DMS53 (cell line): ENCODE measurements at regions not wholly inside any gene's neighbourhood (a gene's known extent, or its start where the extent isn't known, plus 50 kb on each side); places are given as distances from the start of the nearest gene placed in this dataset.
A peak's percentile ranks its signal among the peaks of the same experiment; 100 is the strongest.
"Not testable (repeated sequence)": the region's sequence is repeated elsewhere in the genome, so short reads cannot be mapped to it uniquely, and the experiment has no call there.

Experiments used
- DNase-seq: peaks from one replicate; lab custom pipeline; 2025; lab: John Stamatoyannopoulos, UW

DNA sequence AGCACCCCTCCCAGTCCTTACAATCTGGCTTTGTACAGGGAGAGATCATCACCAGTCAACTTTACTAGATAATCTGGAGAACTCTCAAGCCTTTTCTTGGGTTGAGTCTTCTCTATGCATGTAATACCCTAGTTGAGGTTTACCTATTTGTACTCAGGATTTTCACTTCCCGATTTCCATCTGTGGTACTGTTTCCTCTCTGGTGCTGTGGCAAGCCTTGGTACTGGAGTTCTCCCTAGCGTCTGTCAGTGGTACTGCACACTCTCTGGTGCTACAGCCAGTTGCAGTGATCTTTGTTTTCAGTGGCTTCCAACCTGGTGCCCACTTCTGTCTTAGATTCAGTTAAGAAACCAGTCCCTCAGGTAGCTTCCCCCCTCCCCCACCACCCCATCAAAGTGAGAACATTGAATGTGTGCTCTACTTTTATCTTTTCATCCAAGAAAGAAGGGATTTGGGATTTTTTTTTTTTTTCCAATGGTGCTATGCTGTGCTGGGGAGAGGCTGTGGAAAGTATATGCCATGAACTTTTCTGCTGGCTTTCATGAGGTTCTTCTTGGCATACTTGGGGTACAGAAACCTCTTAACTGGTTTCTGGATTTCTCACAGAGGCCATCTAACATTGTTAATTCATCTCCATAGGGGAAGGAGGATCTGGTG is 69.4 kb upstream of the EVL start:
- peak; percentile 81 for DNase-seq

DNA sequence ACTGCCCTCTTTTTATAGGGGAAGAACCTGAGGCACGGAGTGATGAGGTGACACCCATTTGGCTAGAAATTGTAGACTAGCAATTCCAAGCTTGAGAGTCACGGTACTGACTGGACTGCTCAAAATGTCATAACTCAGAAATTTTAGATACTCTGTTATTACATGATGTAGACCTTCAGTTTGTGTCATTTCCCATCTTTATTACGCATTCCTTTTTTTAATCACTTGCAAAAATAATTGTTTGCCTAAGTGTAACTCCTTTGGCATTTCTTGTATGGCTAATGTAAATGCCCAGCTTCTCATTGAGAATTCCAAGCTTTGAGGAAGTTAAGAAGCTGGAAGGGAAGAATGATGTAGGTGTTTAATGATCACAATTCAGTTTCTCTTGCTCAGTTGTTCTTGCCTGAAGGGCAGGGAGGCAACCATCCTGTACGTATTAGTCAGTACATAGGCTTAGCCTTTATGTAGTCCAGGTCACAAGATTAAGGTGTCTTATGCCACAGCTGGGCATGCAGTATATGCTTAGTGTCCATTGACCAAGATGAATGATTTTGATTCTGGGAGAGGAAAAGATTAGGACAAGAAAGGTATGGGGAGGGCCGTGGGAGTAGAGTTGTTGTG is 68.2 kb upstream of the EVL start:
- no peak for DNase-seq

- not testable (repeated sequence) for DNase-seq
These were observed 64.8 kb upstream of the EVL start for GRCh38 chr14:100000398-100000797.

GRCh38 chr14:100004392-100004791 is 60.8 kb upstream of the EVL start:
- DNase-seq = peak; percentile 22

DNA sequence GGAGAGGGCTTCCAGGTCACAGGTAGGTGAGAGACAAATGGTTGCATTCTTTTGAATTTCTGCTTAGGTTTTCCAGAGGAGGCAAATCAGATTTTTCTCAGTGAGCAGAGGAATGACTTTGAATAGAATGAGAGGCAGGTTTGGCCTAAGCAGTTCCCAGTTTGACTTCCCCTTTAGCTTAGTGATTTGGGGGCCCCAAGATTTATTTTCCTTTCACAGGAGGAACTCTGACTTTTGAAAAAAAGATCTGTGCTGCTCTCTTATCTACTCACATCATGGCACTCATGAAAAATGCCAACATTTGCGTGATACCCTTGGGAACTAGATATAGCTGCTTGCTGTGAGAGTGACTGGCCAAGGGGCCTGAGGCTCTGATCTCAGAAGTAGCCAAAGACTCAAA is 58.0 kb upstream of the EVL start:
- no peak for DNase-seq

DNA sequence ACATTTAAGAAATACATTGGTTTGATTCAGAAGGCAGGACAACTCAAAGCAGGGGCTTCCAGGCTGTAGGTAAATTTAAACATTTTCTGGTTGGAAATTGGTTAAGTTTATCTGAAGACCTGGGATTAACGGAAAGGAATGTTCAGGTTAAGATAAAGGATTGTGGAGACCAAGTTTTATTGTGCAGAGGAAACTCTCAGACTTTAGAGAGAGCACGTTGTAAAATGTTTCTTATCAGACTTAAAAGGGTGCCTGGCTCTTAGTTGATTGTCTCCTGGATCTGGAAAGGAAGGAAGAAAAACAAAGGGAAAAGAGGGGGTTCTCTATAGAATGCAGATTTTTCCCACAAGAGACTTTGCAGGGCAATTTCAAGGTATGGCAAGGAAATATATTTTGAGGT is 55.4 kb upstream of the EVL start:
- not testable (repeated sequence) for DNase-seq

- DNase-seq = no peak
These were observed 54.5 kb upstream of the EVL start for GRCh38 chr14:100010679-100011078.

- no peak for DNase-seq
These were observed 53.4 kb upstream of the EVL start for GRCh38 chr14:100011628-100012325.

DNA sequence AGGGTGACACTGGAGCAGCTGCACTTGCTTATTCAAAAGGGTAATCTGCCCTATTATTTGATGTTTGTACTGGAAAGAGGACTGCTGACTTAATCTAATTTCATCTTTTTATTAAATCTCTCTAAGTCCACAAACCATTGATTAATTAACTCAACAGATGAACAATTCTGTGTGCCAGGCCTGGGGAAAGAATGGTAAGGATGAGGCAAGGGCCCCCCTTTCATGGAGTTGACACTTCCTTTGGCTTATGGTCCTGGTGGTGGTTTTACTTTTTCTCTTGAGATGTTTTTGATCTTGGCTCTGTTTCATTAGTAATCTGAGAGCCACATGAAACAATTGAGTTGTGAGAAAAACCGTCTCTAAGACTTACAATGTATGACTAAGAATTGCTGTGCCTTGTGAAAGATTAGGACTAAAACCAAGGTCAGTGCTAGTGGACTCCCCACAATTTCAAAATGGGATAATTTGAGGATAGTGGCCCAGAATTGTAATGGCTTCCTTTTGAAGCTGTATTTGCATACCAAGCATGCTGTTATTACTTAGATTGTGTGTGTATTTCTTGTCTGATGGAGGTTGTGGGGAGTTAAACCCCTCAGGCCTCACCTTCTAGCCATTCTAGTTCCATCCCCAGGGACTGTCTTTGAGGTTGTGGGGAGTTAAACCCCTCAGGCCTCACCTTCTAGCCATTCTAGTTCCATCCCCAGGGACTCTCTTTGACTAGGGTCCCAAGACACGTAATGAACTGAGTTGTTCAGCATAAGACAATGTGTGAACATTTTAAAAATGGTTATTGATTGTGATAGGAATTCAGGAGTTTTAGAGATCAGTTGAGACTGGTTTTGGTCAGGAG is 52.5 kb upstream of the EVL start:
- DNase-seq = no peak

DNA sequence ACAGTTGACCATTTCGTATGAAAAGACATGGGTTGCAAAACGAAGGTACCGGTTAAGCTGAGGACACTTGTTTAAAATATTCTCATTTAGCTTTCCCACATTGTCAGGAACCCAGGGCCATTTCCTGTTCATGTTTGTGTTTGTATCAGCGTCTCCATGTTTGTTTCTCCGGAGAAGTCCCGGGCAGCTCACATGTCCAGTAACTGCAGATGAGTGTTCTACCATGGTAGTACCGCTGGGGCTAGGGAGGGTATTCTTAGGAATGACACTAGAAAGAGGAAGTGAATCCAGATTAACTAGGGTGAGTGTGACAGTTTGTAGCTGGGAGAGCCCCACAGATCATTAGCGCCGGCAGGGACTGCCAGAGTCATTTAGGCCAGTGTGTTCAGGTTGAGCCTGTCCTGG is 50.0 kb upstream of the EVL start:
- DNase-seq = no peak
